Stimulated activated CD4-positive, alpha-beta T cell treated with anti-CD3 and anti-CD28 coated beads, Interleukin-1b, Interleukin-23, amount 100 ng/mL, for 4 hours (primary cell): ENCODE measurements at regions not wholly inside any gene's neighbourhood (a gene's known extent, or its start where the extent isn't known, plus 50 kb on each side); places are given as distances from the start of the nearest gene placed in this dataset.
"Not testable (repeated sequence)": the region's sequence is repeated elsewhere in the genome, so short reads cannot be mapped to it uniquely, and the experiment has no call there.

Source experiments
- DNase-seq, 2 donors: peaks; one replicate each; pipeline ENCODE4 v3.0.0-alpha.2; 2020; ENCODE audit warnings: low read depth in 2 of 2

GRCh38 chr4:54403700-54404453 is 174.8 kb downstream of the PDGFRA start:
- no peak for DNase-seq

- DNase-seq: not testable (repeated sequence)
Measured at GRCh38 chr4:54409270-54409817, 180.3 kb downstream of the PDGFRA start.

- no peak for DNase-seq
Measured at GRCh38 chr4:54414545-54414944, 185.5 kb downstream of the PDGFRA start.

- DNase-seq: no peak
Measured at GRCh38 chr4:54417476-54417875, 188.4 kb downstream of the PDGFRA start.

GRCh38 chr4:54418468-54418867 is 189.4 kb downstream of the PDGFRA start:
- no peak for DNase-seq

GRCh38 chr4:54423066-54423465 is 194.0 kb downstream of the PDGFRA start:
- DNase-seq: no peak

GRCh38 chr4:54427826-54428225 is 198.7 kb downstream of the PDGFRA start:
- no peak for DNase-seq

GRCh38 chr4:54428940-54429339 is 199.8 kb downstream of the PDGFRA start:
- DNase-seq: no peak

GRCh38 chr4:54433686-54434085 is 204.6 kb downstream of the PDGFRA start:
- no peak for DNase-seq

- DNase-seq: no peak
Measured at GRCh38 chr4:54439831-54440243, 210.7 kb downstream of the PDGFRA start.

GRCh38 chr4:54440394-54441136 is 211.5 kb downstream of the PDGFRA start:
- DNase-seq: no peak

GRCh38 chr4:54445866-54446265 is 211.9 kb upstream of the KIT start:
- DNase-seq: no peak

- no peak for DNase-seq
Measured at GRCh38 chr4:54446581-54446980, 211.2 kb upstream of the KIT start.

GRCh38 chr4:54447304-54447703 is 210.5 kb upstream of the KIT start:
- DNase-seq: no peak

- DNase-seq: no peak
Measured at GRCh38 chr4:54449999-54450398, 207.8 kb upstream of the KIT start.

GRCh38 chr4:54466960-54467359 is 190.8 kb upstream of the KIT start:
- not testable (repeated sequence) for DNase-seq

- no peak for DNase-seq
Measured at GRCh38 chr4:54473077-54473545, 184.6 kb upstream of the KIT start.

GRCh38 chr4:54473798-54474197 is 184.0 kb upstream of the KIT start:
- no peak for DNase-seq

- no peak for DNase-seq
Measured at GRCh38 chr4:54475546-54475945, 182.2 kb upstream of the KIT start.

GRCh38 chr4:54482529-54483200 is 175.1 kb upstream of the KIT start:
- DNase-seq: no peak

GRCh38 chr4:54484383-54484782 is 173.4 kb upstream of the KIT start:
- no peak for DNase-seq

GRCh38 chr4:54487491-54487890 is 170.3 kb upstream of the KIT start:
- no peak for DNase-seq
